ENCODE measurements at regions not wholly inside any gene's neighbourhood (a gene's known extent, or its start where the extent isn't known, plus 50 kb on each side); places are given as distances from the start of the nearest gene placed in this dataset.
"Not testable (repeated sequence)": the region's sequence is repeated elsewhere in the genome, so short reads cannot be mapped to it uniquely, and the experiment has no call there.

DNA sequence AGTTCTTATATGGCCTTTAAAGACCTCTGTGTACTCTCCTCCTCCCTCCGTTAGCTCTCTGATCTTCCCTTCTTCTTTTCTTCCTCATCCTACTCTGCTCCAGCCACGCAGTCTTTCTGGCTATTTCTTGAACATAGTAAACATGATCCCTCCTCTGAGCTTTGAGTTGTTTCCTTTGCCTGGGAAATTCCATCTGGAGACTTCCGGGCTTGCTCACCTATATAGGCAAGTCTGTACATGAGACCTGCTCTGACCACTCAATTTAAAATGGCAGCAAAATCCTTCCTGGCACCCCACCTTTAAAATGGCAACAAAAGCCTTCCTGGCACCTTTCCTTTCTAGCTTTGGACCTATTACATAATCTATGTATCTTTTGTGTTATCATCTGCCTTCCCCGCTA lies 517.6 kb downstream of the TTLL7 start:
- not testable (repeated sequence) for TF ChIP-seq CTCF, POLR2A (IDR thresholded peaks at IDR 0.05)
